Aorta (tissue), 5 donors: ENCODE measurements at regions not wholly inside any gene's neighbourhood (a gene's known extent, or its start where the extent isn't known, plus 50 kb on each side); places are given as distances from the start of the nearest gene placed in this dataset.
"Not testable (repeated sequence)": the region's sequence is repeated elsewhere in the genome, so short reads cannot be mapped to it uniquely, and the experiment has no call there.

Experiments used
- ATAC-seq: fragments of 200-7000 bp; cut with Tn5 transposase; one replicate; pipeline ENCODE4 v1.9.1; 2022; ENCODE audit warnings: moderate library complexity; ENCODE audit not compliant: low FRiP score
- DNase-seq, 2 donors: peaks; one replicate each; pipeline ENCODE4 v3.0.0-alpha.2; 2020
- H3K27ac ChIP-seq, 2 donors: one replicate each; pipeline ENCODE4 v1.5.1; 2013; ENCODE audit warnings: low read length in 2 of 2, mild to moderate bottlenecking in 2 of 2, moderate library complexity in 2 of 2, control low read depth in 1 of 2, inconsistent platforms in 1 of 2, low read depth in 1 of 2
- H3K27me3 ChIP-seq, 2 donors: one replicate each; pipeline ENCODE4 v1.6.1; 2013; ENCODE audit warnings: control low read depth in 1 of 2, low read length in 1 of 2, mild to moderate bottlenecking in 1 of 2, moderate library complexity in 1 of 2; ENCODE audit not compliant: insufficient read depth in 2 of 2, control insufficient read depth in 1 of 2
- H3K36me3 ChIP-seq, 2 donors: one replicate each; pipeline ENCODE4 v1.6.1; 2013; ENCODE audit warnings: control low read depth in 1 of 2, low read length in 1 of 2, mild to moderate bottlenecking in 1 of 2; ENCODE audit not compliant: insufficient read depth in 2 of 2, control insufficient read depth in 1 of 2
- H3K4me1 ChIP-seq, 2 donors: one replicate each; pipeline ENCODE4 v1.6.1; 2013; ENCODE audit warnings: low read length in 2 of 2, control low read depth in 1 of 2, mild to moderate bottlenecking in 1 of 2, moderate library complexity in 1 of 2; ENCODE audit not compliant: insufficient read depth in 2 of 2, control insufficient read depth in 1 of 2
- H3K4me3 ChIP-seq, 2 donors: one replicate each; pipeline ENCODE4 v1.5.1; 2013; ENCODE audit warnings: low read length in 2 of 2, control low read depth in 1 of 2, mild to moderate bottlenecking in 1 of 2
- H3K9me3 ChIP-seq: one replicate; pipeline ENCODE4 v1.6.1; 2013; ENCODE audit warnings: mild to moderate bottlenecking, low read length; ENCODE audit not compliant: control insufficient read depth
- WGBS, 2 donors: extraction: QIAGEN DNeasy Blood & Tissue Kit; methylation state at CpG; one replicate each; pipeline ENCODE4 v1.1.7; 2013; 5-methylcytosine and 5-hydroxymethylcytosine counted together
- intact Hi-C, 2 donors: fragments of 100-400 bp; cut with DNase I; formaldehyde crosslinking; loops; one replicate each; pipeline versions ENCODE4 v1.14.2 to v1.15.0; 2022
- donor health status: healthy with polysubstance abuse.
- donor health status: Bipolar disorder and iron deficiency.
- donor health status: DM: no; HTN: no; CAD: no.
- donor health status: DM: no; HTN: no; CAD: no.
- donor health status: DM: yes; HTN: yes; CAD: no.

GRCh38 chr4:34464196-34464595 is 1780.1 kb downstream of the ARAP2 start:
- Histone ChIP-seq H3K27ac (no peak overlapping the region), H3K36me3 (no peaks in the 10 kb centered on the region), H3K4me1 (no peaks in the 10 kb centered on the region), H3K27me3 (no peaks in the 10 kb centered on the region), H3K9me3 (no peaks in the 10 kb centered on the region), H3K4me3 (no peak overlapping the region)
- DNase-seq (no peak), ATAC-seq (no peak)
- intact Hi-C loops, result no loop called here
- 78 to 86% methylated on average over 2 of the region's 2 CpGs for WGBS, 2 donors

- Histone ChIP-seq H3K4me1 (no peaks in the 10 kb centered on the region), H3K36me3 (no peaks in the 10 kb centered on the region), H3K9me3 (no peaks in the 10 kb centered on the region), H3K27ac (no peak overlapping the region), H3K27me3 (no peaks in the 10 kb centered on the region), H3K4me3 (no peak overlapping the region)
- intact Hi-C loops, result no loop called here
- 10 to 16% methylated on average over 1 of the region's 1 CpG for WGBS, 2 donors
- DNase-seq, result no peak
- ATAC-seq, result no peak
Observed at GRCh38 chr4:34466411-34466810, 1777.9 kb downstream of the ARAP2 start.

- ATAC-seq, result no peak
- intact Hi-C loops, result no loop called here
- no peak for DNase-seq
- Histone ChIP-seq H3K36me3 (no peaks in the 10 kb centered on the region), H3K27me3 (no peaks in the 10 kb centered on the region), H3K4me3 (no peak overlapping the region), H3K9me3 (no peaks in the 10 kb centered on the region), H3K27ac (no peak overlapping the region), H3K4me1 (no peaks in the 10 kb centered on the region)
- 48 to 55% methylated on average over 2 of the region's 2 CpGs for WGBS, 2 donors
Observed at GRCh38 chr4:34469516-34469915, 1774.8 kb downstream of the ARAP2 start.

GRCh38 chr4:34485252-34485651 is 1759.1 kb downstream of the ARAP2 start:
- Histone ChIP-seq H3K9me3 (no peaks in the 10 kb centered on the region), H3K27me3 (no peaks in the 10 kb centered on the region), H3K27ac (no peak overlapping the region), H3K36me3 (no peaks in the 10 kb centered on the region), H3K4me3 (no peak overlapping the region), H3K4me1 (no peaks in the 10 kb centered on the region)
- intact Hi-C loops, result no loop called here
- DNase-seq (no peak), ATAC-seq (no peak)

GRCh38 chr4:34486461-34487363 is 1757.6 kb downstream of the ARAP2 start:
- DNase-seq (no peak), ATAC-seq (no peak)
- Histone ChIP-seq H3K36me3 (no peaks in the 10 kb centered on the region), H3K9me3 (no peaks in the 10 kb centered on the region), H3K4me1 (no peaks in the 10 kb centered on the region), H3K27ac (no peak overlapping the region), H3K4me3 (no peak overlapping the region), H3K27me3 (no peaks in the 10 kb centered on the region)
- 80 to 88% methylated on average over 5 of the region's 5 CpGs for WGBS, 2 donors
- intact Hi-C loops, result no loop called here

- intact Hi-C loops, result no loop called here
- no peaks in the 10 kb centered on the region for H3K27me3 ChIP-seq
- no peak overlapping the region for H3K27ac ChIP-seq
- H3K4me1 ChIP-seq, result no peaks in the 10 kb centered on the region
- H3K36me3 ChIP-seq, result no peaks in the 10 kb centered on the region
- ATAC-seq, result no peak
- H3K9me3 ChIP-seq, result no peaks in the 10 kb centered on the region
- no peak for DNase-seq
- no peak overlapping the region for H3K4me3 ChIP-seq
- WGBS, 2 donors, result 78 to 85% methylated on average over 1 of the region's 1 CpG
Observed at GRCh38 chr4:34492414-34492813, 1751.9 kb downstream of the ARAP2 start.

- DNase-seq (no peak), ATAC-seq (no peak)
- Histone ChIP-seq H3K4me3 (no peak overlapping the region), H3K9me3 (peaks cover 2% of the 10 kb centered on the region), H3K27me3 (no peaks in the 10 kb centered on the region), H3K27ac (no peak overlapping the region), H3K4me1 (no peaks in the 10 kb centered on the region), H3K36me3 (no peaks in the 10 kb centered on the region)
- intact Hi-C loops, result no loop called here
- 54 to 61% methylated on average over 2 of the region's 2 CpGs for WGBS, 2 donors
Observed at GRCh38 chr4:34502086-34502485, 1742.2 kb downstream of the ARAP2 start.

GRCh38 chr4:34504731-34505130 is 1739.6 kb downstream of the ARAP2 start:
- H3K27ac ChIP-seq, H3K27me3 ChIP-seq, H3K4me1 ChIP-seq, ATAC-seq, H3K36me3 ChIP-seq, DNase-seq, H3K9me3 ChIP-seq, intact Hi-C loops, H3K4me3 ChIP-seq: not testable (repeated sequence)
- WGBS, 2 donors, result 68 to 76% methylated on average over 2 of the region's 2 CpGs

GRCh38 chr4:34506511-34507092 is 1737.7 kb downstream of the ARAP2 start:
- H3K27ac ChIP-seq, H3K27me3 ChIP-seq, H3K9me3 ChIP-seq, intact Hi-C loops, DNase-seq, H3K4me1 ChIP-seq, ATAC-seq, H3K36me3 ChIP-seq, H3K4me3 ChIP-seq: not testable (repeated sequence)
- 95 to 97% methylated on average over 21 to 26 of the region's 26 CpGs for WGBS, 2 donors
